H1 (cell line): ENCODE measurements at regions not wholly inside any gene's neighbourhood (a gene's known extent, or its start where the extent isn't known, plus 50 kb on each side); places are given as distances from the start of the nearest gene placed in this dataset.

ENCODE experiments used
- BCL11A ChIP-seq, 2 experiments: IDR thresholded peaks; one replicate each; pipeline ENCODE4 v1.6.1; 2011; ENCODE audit warnings: low read depth in 2 of 2, low read length in 2 of 2, mild to moderate bottlenecking in 2 of 2
- CREB1 ChIP-seq: IDR thresholded peaks from 2 replicates; pipeline ENCODE4 v1.6.1; 2012; ENCODE audit warnings: inconsistent platforms
- TF ChIP-seq, protein P1 (sequence below): fragments of 300-600 bp; sonication (generic); IDR thresholded peaks from 2 replicates; pipeline ENCODE4 v1.7.1; 2012; ENCODE audit warnings: low read length, moderate library complexity, mild to moderate bottlenecking, inconsistent platforms; ENCODE audit not compliant: insufficient replicate concordance

DNA sequence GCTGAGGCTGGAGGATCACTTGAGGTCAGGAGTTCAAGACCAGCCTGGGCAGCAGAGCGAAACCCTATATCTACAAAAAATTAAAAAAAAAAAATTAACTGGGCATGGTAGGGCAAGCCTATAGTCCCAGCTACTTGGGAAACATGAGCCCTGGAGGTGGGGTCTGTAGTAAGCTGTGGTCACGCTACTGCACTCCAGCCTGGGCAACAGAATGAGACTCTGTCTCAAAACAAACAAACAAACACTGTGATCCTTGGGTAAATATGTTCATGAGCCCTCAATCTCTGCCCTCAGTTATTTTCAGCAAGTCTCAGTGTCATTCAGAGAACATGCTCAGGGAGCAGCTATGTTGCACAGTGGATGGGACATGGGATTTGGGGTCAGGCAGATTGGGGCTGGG is 76.2 kb downstream of the PTTG1 start (continued):
- TF ChIP-seq, protein P1, sequence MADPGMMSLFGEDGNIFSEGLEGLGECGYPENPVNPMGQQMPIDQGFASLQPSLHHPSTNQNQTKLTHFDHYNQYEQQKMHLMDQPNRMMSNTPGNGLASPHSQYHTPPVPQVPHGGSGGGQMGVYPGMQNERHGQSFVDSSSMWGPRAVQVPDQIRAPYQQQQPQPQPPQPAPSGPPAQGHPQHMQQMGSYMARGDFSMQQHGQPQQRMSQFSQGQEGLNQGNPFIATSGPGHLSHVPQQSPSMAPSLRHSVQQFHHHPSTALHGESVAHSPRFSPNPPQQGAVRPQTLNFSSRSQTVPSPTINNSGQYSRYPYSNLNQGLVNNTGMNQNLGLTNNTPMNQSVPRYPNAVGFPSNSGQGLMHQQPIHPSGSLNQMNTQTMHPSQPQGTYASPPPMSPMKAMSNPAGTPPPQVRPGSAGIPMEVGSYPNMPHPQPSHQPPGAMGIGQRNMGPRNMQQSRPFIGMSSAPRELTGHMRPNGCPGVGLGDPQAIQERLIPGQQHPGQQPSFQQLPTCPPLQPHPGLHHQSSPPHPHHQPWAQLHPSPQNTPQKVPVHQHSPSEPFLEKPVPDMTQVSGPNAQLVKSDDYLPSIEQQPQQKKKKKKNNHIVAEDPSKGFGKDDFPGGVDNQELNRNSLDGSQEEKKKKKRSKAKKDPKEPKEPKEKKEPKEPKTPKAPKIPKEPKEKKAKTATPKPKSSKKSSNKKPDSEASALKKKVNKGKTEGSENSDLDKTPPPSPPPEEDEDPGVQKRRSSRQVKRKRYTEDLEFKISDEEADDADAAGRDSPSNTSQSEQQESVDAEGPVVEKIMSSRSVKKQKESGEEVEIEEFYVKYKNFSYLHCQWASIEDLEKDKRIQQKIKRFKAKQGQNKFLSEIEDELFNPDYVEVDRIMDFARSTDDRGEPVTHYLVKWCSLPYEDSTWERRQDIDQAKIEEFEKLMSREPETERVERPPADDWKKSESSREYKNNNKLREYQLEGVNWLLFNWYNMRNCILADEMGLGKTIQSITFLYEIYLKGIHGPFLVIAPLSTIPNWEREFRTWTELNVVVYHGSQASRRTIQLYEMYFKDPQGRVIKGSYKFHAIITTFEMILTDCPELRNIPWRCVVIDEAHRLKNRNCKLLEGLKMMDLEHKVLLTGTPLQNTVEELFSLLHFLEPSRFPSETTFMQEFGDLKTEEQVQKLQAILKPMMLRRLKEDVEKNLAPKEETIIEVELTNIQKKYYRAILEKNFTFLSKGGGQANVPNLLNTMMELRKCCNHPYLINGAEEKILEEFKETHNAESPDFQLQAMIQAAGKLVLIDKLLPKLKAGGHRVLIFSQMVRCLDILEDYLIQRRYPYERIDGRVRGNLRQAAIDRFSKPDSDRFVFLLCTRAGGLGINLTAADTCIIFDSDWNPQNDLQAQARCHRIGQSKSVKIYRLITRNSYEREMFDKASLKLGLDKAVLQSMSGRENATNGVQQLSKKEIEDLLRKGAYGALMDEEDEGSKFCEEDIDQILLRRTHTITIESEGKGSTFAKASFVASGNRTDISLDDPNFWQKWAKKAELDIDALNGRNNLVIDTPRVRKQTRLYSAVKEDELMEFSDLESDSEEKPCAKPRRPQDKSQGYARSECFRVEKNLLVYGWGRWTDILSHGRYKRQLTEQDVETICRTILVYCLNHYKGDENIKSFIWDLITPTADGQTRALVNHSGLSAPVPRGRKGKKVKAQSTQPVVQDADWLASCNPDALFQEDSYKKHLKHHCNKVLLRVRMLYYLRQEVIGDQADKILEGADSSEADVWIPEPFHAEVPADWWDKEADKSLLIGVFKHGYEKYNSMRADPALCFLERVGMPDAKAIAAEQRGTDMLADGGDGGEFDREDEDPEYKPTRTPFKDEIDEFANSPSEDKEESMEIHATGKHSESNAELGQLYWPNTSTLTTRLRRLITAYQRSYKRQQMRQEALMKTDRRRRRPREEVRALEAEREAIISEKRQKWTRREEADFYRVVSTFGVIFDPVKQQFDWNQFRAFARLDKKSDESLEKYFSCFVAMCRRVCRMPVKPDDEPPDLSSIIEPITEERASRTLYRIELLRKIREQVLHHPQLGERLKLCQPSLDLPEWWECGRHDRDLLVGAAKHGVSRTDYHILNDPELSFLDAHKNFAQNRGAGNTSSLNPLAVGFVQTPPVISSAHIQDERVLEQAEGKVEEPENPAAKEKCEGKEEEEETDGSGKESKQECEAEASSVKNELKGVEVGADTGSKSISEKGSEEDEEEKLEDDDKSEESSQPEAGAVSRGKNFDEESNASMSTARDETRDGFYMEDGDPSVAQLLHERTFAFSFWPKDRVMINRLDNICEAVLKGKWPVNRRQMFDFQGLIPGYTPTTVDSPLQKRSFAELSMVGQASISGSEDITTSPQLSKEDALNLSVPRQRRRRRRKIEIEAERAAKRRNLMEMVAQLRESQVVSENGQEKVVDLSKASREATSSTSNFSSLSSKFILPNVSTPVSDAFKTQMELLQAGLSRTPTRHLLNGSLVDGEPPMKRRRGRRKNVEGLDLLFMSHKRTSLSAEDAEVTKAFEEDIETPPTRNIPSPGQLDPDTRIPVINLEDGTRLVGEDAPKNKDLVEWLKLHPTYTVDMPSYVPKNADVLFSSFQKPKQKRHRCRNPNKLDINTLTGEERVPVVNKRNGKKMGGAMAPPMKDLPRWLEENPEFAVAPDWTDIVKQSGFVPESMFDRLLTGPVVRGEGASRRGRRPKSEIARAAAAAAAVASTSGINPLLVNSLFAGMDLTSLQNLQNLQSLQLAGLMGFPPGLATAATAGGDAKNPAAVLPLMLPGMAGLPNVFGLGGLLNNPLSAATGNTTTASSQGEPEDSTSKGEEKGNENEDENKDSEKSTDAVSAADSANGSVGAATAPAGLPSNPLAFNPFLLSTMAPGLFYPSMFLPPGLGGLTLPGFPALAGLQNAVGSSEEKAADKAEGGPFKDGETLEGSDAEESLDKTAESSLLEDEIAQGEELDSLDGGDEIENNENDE: no peak
- TF ChIP-seq BCL11A (IDR thresholded peaks at IDR 0.05; ENCODE audit: low read depth in 2 of 2, low read length in 2 of 2): no peak
- TF ChIP-seq CREB1: no peak
